GM12878 (cell line): ENCODE measurements at regions not wholly inside any gene's neighbourhood (a gene's known extent, or its start where the extent isn't known, plus 50 kb on each side); places are given as distances from the start of the nearest gene placed in this dataset.

ENCODE experiments used
- CHD2 ChIP-seq: IDR thresholded peaks from 2 replicates; pipeline ENCODE4 v1.6.1; 2011; ENCODE audit warnings: low read depth, low read length, improper control_type of control experiment, borderline replicate concordance
- JUNB ChIP-seq: IDR thresholded peaks from 2 replicates; pipeline ENCODE4 v1.6.1; 2016; ENCODE audit warnings: antibody characterized with exemption, mild to moderate bottlenecking
- JUND ChIP-seq: IDR thresholded peaks from 2 replicates; pipeline ENCODE4 v1.6.1; 2012; ENCODE audit warnings: low read depth, mild to moderate bottlenecking, low read length, improper control_type of control experiment, moderate library complexity
- NFIC ChIP-seq: IDR thresholded peaks from 2 replicates; pipeline ENCODE4 v1.6.1; 2012; ENCODE audit warnings: low read depth, mild to moderate bottlenecking, inconsistent platforms, low read length, moderate library complexity
- PAX5 ChIP-seq: IDR thresholded peaks from 2 replicates; pipeline ENCODE4 v1.6.1; 2011; ENCODE audit warnings: low read depth, low read length, borderline replicate concordance
- RCOR1 ChIP-seq: conservative IDR thresholded peaks from 2 replicates; pipeline ENCODE4 v1.6.1; 2012; ENCODE audit warnings: low read depth, low read length, improper control_type of control experiment
- SMC3 ChIP-seq: IDR thresholded peaks from 2 replicates; pipeline ENCODE4 v1.6.1; 2011; ENCODE audit warnings: low read length, improper control_type of control experiment, borderline replicate concordance
- YY1 ChIP-seq: IDR thresholded peaks from 2 replicates; pipeline ENCODE4 v1.6.1; 2011; ENCODE audit warnings: low read depth, mild to moderate bottlenecking, low read length
- TF ChIP-seq, protein P1 (sequence below): IDR thresholded peaks from 2 replicates; pipeline ENCODE4 v1.6.1; 2012; ENCODE audit warnings: mild to moderate bottlenecking, low read depth, low read length
- TF ChIP-seq, protein P2 (sequence below), 3 experiments: IDR thresholded peaks in 2 of 3; conservative IDR thresholded peaks in 1 of 3; 2 replicates each; pipeline ENCODE4 v1.5.1; 2011; ENCODE audit warnings: low read depth in 3 of 3, low read length in 3 of 3, mild to moderate bottlenecking in 3 of 3, control low read depth in 2 of 3, moderate library complexity in 2 of 3, inconsistent platforms in 1 of 3, mixed read lengths in 1 of 3; ENCODE audit not compliant: control insufficient read depth in 2 of 3, insufficient read depth in 1 of 3; ENCODE audit errors: extremely low read depth in 1 of 3

DNA sequence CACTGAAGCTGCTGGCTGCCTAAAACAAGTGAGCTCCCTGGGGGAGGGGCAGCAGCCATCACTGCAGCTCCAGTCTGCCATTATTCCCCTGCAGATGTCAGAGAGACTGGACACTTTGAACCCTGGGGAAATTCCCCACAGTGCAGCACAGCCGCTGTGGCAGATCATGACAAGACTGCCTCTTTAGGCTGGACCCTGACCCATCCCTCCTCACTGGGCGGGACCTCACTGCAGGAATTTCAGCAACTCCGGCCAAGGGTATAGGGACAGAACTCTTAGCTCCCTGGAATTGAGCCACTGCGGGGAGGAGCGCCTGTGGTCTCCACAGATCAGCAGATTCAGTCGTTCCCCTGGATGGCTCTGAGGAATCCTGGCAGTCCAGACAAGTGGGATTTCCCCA is 964.6 kb downstream of the BRINP3 start:
- TF ChIP-seq, protein P1, sequence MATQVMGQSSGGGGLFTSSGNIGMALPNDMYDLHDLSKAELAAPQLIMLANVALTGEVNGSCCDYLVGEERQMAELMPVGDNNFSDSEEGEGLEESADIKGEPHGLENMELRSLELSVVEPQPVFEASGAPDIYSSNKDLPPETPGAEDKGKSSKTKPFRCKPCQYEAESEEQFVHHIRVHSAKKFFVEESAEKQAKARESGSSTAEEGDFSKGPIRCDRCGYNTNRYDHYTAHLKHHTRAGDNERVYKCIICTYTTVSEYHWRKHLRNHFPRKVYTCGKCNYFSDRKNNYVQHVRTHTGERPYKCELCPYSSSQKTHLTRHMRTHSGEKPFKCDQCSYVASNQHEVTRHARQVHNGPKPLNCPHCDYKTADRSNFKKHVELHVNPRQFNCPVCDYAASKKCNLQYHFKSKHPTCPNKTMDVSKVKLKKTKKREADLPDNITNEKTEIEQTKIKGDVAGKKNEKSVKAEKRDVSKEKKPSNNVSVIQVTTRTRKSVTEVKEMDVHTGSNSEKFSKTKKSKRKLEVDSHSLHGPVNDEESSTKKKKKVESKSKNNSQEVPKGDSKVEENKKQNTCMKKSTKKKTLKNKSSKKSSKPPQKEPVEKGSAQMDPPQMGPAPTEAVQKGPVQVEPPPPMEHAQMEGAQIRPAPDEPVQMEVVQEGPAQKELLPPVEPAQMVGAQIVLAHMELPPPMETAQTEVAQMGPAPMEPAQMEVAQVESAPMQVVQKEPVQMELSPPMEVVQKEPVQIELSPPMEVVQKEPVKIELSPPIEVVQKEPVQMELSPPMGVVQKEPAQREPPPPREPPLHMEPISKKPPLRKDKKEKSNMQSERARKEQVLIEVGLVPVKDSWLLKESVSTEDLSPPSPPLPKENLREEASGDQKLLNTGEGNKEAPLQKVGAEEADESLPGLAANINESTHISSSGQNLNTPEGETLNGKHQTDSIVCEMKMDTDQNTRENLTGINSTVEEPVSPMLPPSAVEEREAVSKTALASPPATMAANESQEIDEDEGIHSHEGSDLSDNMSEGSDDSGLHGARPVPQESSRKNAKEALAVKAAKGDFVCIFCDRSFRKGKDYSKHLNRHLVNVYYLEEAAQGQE, result no peak
- TF ChIP-seq NFIC (no peak), SMC3 (no peak), RCOR1 (no peak), YY1 (no peak), JUND (no peak), JUNB (no peak), PAX5 (no peak), CHD2 (no peak)
- TF ChIP-seq, protein P2, sequence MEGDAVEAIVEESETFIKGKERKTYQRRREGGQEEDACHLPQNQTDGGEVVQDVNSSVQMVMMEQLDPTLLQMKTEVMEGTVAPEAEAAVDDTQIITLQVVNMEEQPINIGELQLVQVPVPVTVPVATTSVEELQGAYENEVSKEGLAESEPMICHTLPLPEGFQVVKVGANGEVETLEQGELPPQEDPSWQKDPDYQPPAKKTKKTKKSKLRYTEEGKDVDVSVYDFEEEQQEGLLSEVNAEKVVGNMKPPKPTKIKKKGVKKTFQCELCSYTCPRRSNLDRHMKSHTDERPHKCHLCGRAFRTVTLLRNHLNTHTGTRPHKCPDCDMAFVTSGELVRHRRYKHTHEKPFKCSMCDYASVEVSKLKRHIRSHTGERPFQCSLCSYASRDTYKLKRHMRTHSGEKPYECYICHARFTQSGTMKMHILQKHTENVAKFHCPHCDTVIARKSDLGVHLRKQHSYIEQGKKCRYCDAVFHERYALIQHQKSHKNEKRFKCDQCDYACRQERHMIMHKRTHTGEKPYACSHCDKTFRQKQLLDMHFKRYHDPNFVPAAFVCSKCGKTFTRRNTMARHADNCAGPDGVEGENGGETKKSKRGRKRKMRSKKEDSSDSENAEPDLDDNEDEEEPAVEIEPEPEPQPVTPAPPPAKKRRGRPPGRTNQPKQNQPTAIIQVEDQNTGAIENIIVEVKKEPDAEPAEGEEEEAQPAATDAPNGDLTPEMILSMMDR (IDR thresholded peaks at IDR 0.05 in 2 of 3, conservative IDR thresholded peaks at IDR 0.05 in 1 of 3; ENCODE audit: control insufficient read depth in 2 of 3, extremely low read depth in 1 of 3, insufficient read depth in 1 of 3, low read depth in 3 of 3, low read length in 3 of 3), result no peak
